SK-N-MC (cell line): ENCODE measurements at regions not wholly inside any gene's neighbourhood (a gene's known extent, or its start where the extent isn't known, plus 50 kb on each side); places are given as distances from the start of the nearest gene placed in this dataset.
A peak's percentile ranks its signal among the peaks of the same experiment; 100 is the strongest.

ENCODE experiments used
- EZH2 ChIP-seq: fragments of 200-600 bp; sonication (generic); IDR thresholded peaks from one replicate; pipeline ENCODE4 v1.6.1; 2017; ENCODE audit warnings: antibody characterized with exemption
- POLR2AphosphoS5 ChIP-seq: IDR thresholded peaks from 2 replicates; pipeline ENCODE4 v1.6.1; 2012; ENCODE audit warnings: mild to moderate bottlenecking, low read depth, low read length, borderline replicate concordance

DNA sequence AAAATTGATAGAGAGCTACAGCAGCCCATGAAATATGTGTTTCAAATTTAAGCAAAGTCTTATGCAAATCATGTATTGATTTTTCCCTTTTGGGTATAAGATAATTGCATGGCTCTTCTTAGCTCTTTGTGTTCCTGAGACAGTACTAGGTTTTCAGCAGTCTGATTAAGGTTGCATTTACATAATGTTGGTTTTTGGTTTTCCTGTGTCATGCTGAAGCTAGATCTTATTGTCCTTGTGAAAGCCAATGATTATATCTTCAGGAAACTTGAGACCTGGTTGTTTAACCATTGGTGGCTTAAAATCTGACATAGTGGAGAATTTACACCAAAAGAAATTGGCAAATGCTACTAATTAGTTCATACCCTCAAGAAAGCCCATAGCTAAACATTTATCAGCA is 392.6 kb downstream of the ZPLD1 start:
- no peak for TF ChIP-seq EZH2
- TF ChIP-seq POLR2AphosphoS5 = peak; percentile 29; the same call in 1 of the 2 replicates
